SK-N-SH treated with all-trans-retinoic acid at 6 μM for 48 hours (cell line): ENCODE measurements at regions not wholly inside any gene's neighbourhood (a gene's known extent, or its start where the extent isn't known, plus 50 kb on each side); places are given as distances from the start of the nearest gene placed in this dataset.

Source experiments
- ARNTL ChIP-seq: fragments of 450-650 bp; formaldehyde crosslinking; IDR thresholded peaks from 2 replicates; pipeline ENCODE4 v1.5.0; 2020; ENCODE audit warnings: low read depth, mild to moderate bottlenecking, moderate library complexity, borderline replicate concordance
- BACH2 ChIP-seq: fragments of 250-450 bp; sonication (Bioruptor Pico); IDR thresholded peaks from 2 replicates; pipeline ENCODE4 v1.9.0; 2021; ENCODE audit warnings: mild to moderate bottlenecking, borderline replicate concordance
- OSR1 ChIP-seq: fragments of 250-450 bp; sonication (Bioruptor Pico); IDR thresholded peaks from 2 replicates; pipeline ENCODE4 v1.8.0; 2022; ENCODE audit warnings: moderate library complexity, mild to moderate bottlenecking, inconsistent platforms
- SNAI2 ChIP-seq: fragments of 250-450 bp; sonication (Bioruptor Pico); IDR thresholded peaks from 2 replicates; pipeline ENCODE4 v1.5.0; 2020; ENCODE audit warnings: mild to moderate bottlenecking, moderate library complexity
- TCF4 ChIP-seq: fragments of 250-450 bp; sonication (Bioruptor Pico); IDR thresholded peaks from 2 replicates; pipeline ENCODE4 v1.8.0; 2021; ENCODE audit warnings: mild to moderate bottlenecking, moderate library complexity, borderline replicate concordance
- ZC3H10 ChIP-seq: fragments of 250-450 bp; sonication (Bioruptor Pico); IDR thresholded peaks from 2 replicates; pipeline ENCODE4 v1.5.1; 2021; ENCODE audit warnings: mild to moderate bottlenecking, moderate library complexity
- ZFP3 ChIP-seq: fragments of 250-450 bp; sonication (Bioruptor Pico); IDR thresholded peaks from 2 replicates; pipeline ENCODE4 v1.5.0; 2020; ENCODE audit warnings: mild to moderate bottlenecking, moderate library complexity
- ZFP30 ChIP-seq: fragments of 450-650 bp; formaldehyde crosslinking; IDR thresholded peaks from 2 replicates; pipeline ENCODE4 v1.5.0; 2022; ENCODE audit warnings: mild to moderate bottlenecking, moderate library complexity
- ZNF565 ChIP-seq: fragments of 450-650 bp; formaldehyde crosslinking; conservative IDR thresholded peaks from 2 replicates; pipeline ENCODE4 v1.5.0; 2020; ENCODE audit warnings: low read depth, mild to moderate bottlenecking, moderate library complexity
- ZNF8 ChIP-seq: fragments of 450-650 bp; formaldehyde crosslinking; IDR thresholded peaks from 2 replicates; pipeline ENCODE4 v1.5.0; 2020; ENCODE audit warnings: mild to moderate bottlenecking, moderate library complexity
- TF ChIP-seq, protein P1 (sequence below): fragments of 250-450 bp; sonication (Bioruptor Pico); IDR thresholded peaks from 2 replicates; pipeline ENCODE4 v1.5.0; 2020; ENCODE audit warnings: mild to moderate bottlenecking, moderate library complexity
- TF ChIP-seq, protein P2 (sequence below): fragments of 250-450 bp; sonication (Bioruptor Pico); IDR thresholded peaks from 2 replicates; pipeline ENCODE4 v1.8.0; 2020; ENCODE audit warnings: mild to moderate bottlenecking, moderate library complexity, borderline replicate concordance
- TF ChIP-seq, protein P3 (sequence below): fragments of 250-450 bp; sonication (Bioruptor Pico); IDR thresholded peaks from 2 replicates; pipeline ENCODE4 v1.5.1; 2020; ENCODE audit warnings: low read depth, mild to moderate bottlenecking, moderate library complexity

DNA sequence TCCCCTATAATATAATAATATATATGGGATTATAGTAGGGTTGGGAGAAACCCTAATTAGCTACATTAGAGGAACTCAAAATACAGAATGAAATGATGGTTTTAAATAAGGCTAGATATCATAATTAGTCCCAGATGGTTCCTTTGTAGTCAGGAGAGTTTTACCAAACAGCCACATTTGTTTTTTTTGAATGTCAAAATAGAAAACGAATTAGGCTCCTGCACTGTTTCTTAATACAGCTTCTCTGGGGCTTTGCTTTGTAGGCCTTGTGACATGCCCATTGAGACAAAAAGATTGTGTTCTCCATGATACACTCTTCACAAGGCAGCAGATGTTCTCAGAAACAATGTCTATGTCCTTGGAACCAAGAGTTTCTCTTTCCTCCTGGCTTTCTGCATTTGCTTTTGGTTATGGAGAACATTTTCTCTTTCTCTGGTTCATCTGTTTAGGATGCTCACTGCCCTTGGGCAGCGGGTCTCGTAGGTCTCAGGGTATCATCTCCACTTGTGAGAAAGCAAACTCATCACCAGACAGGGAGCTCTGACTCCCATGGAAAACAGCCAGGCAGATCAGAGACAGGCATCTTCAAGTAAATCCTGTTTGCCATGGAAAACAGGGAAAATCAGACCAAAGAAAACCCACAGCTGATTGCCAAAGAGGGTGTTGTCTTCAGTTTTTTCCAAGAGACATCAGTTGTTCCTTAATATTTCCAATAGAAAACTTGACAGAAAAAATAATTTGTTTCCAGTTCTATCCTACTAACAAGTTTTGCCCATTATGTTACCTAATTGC lies 54.1 kb upstream of the RPS23 start:
- TF ChIP-seq SNAI2 (CRISPR knock-in tag) (no peak), ZC3H10 (CRISPR knock-in tag) (no peak), ZNF565 (CRISPR knock-in tag) (no peak), ZFP3 (CRISPR knock-in tag) (no peak), ZFP30 (no peak), ZNF8 (CRISPR knock-in tag) (no peak), ARNTL (CRISPR knock-in tag) (no peak), OSR1 (CRISPR knock-in tag) (no peak), TCF4 (CRISPR knock-in tag) (peak; percentile 62), BACH2 (CRISPR knock-in tag) (no peak)
- TF ChIP-seq, protein P1, sequence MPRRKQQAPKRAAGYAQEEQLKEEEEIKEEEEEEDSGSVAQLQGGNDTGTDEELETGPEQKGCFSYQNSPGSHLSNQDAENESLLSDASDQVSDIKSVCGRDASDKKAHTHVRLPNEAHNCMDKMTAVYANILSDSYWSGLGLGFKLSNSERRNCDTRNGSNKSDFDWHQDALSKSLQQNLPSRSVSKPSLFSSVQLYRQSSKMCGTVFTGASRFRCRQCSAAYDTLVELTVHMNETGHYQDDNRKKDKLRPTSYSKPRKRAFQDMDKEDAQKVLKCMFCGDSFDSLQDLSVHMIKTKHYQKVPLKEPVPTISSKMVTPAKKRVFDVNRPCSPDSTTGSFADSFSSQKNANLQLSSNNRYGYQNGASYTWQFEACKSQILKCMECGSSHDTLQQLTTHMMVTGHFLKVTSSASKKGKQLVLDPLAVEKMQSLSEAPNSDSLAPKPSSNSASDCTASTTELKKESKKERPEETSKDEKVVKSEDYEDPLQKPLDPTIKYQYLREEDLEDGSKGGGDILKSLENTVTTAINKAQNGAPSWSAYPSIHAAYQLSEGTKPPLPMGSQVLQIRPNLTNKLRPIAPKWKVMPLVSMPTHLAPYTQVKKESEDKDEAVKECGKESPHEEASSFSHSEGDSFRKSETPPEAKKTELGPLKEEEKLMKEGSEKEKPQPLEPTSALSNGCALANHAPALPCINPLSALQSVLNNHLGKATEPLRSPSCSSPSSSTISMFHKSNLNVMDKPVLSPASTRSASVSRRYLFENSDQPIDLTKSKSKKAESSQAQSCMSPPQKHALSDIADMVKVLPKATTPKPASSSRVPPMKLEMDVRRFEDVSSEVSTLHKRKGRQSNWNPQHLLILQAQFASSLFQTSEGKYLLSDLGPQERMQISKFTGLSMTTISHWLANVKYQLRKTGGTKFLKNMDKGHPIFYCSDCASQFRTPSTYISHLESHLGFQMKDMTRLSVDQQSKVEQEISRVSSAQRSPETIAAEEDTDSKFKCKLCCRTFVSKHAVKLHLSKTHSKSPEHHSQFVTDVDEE, result no peak
- TF ChIP-seq, protein P2, sequence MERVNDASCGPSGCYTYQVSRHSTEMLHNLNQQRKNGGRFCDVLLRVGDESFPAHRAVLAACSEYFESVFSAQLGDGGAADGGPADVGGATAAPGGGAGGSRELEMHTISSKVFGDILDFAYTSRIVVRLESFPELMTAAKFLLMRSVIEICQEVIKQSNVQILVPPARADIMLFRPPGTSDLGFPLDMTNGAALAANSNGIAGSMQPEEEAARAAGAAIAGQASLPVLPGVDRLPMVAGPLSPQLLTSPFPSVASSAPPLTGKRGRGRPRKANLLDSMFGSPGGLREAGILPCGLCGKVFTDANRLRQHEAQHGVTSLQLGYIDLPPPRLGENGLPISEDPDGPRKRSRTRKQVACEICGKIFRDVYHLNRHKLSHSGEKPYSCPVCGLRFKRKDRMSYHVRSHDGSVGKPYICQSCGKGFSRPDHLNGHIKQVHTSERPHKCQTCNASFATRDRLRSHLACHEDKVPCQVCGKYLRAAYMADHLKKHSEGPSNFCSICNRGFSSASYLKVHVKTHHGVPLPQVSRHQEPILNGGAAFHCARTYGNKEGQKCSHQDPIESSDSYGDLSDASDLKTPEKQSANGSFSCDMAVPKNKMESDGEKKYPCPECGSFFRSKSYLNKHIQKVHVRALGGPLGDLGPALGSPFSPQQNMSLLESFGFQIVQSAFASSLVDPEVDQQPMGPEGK (CRISPR knock-in tag), result no peak
- TF ChIP-seq, protein P3, sequence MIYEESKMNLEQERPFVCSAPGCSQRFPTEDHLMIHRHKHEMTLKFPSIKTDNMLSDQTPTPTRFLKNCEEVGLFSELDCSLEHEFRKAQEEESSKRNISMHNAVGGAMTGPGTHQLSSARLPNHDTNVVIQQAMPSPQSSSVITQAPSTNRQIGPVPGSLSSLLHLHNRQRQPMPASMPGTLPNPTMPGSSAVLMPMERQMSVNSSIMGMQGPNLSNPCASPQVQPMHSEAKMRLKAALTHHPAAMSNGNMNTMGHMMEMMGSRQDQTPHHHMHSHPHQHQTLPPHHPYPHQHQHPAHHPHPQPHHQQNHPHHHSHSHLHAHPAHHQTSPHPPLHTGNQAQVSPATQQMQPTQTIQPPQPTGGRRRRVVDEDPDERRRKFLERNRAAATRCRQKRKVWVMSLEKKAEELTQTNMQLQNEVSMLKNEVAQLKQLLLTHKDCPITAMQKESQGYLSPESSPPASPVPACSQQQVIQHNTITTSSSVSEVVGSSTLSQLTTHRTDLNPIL, result no peak
